Activated naive CD8-positive, alpha-beta T cell treated with anti-CD3 and anti-CD28 coated beads, Interleukin-2, amount 50 U/mL, for 24 hours (primary cell): ENCODE measurements at regions not wholly inside any gene's neighbourhood (a gene's known extent, or its start where the extent isn't known, plus 50 kb on each side); places are given as distances from the start of the nearest gene placed in this dataset.

Experiments
- ATAC-seq: fragments of 150-1000 bp; cut with Tn5 transposase; one replicate; pipeline ENCODE4 v1.10.0; 2021
- DNase-seq: peaks from one replicate; pipeline ENCODE4 v3.0.0; 2021
- H3K27ac Mint-ChIP-seq: one replicate; pipeline ENCODE4 v1.8.0; 2021; ENCODE audit warnings: mild to moderate bottlenecking, mixed read lengths
- H3K27me3 Mint-ChIP-seq: one replicate; pipeline ENCODE4 v1.8.0; 2021; ENCODE audit warnings: mixed read lengths
- H3K36me3 Mint-ChIP-seq: one replicate; pipeline ENCODE4 v1.8.0; 2021; ENCODE audit warnings: low read depth, mixed read lengths
- H3K4me1 Mint-ChIP-seq: one replicate; pipeline ENCODE4 v1.8.0; 2021; ENCODE audit warnings: mixed read lengths
- H3K4me3 Mint-ChIP-seq: one replicate; pipeline ENCODE4 v1.8.0; 2021; ENCODE audit warnings: mild to moderate bottlenecking, moderate library complexity, mixed read lengths
- H3K9me3 Mint-ChIP-seq: one replicate; pipeline ENCODE4 v1.8.0; 2021; ENCODE audit warnings: mixed read lengths

DNA sequence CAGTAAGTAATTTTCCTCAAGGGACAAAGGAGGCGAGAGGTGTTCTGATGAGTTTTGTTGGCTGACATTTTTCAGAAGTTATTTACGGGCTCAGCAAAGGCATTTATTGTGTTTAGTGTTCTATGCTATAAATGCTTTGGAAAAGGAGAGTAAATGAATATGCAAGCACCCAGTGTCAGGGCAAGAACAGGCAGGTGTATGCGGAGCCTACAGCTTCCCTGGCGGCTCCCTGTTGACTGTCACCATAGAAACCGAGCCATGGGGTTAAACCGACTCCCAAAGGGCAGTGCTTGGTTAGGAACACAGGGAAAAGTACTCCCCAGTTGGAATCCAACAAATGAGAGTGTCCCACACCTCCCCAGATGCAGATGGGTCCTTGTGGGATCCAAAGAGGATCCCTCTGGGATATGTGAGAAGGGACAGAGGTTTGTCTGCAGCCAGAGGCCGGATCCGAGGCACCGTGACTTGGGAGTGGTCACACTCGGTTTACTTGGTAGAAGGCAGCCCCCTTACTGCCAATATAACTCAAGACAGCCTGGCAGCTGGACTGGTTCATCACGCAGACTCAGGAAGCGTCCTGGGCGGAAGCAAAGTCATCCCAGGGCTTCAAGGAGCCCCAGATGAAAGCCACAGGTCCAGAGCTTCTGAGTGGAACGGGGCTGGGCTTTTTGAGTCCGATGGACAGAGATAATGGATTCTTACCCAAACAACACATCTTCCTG, 329.7 kb downstream of the CTTN start:
- no peak for DNase-seq
- H3K4me3 Mint-ChIP-seq = no peak overlapping the region

DNA sequence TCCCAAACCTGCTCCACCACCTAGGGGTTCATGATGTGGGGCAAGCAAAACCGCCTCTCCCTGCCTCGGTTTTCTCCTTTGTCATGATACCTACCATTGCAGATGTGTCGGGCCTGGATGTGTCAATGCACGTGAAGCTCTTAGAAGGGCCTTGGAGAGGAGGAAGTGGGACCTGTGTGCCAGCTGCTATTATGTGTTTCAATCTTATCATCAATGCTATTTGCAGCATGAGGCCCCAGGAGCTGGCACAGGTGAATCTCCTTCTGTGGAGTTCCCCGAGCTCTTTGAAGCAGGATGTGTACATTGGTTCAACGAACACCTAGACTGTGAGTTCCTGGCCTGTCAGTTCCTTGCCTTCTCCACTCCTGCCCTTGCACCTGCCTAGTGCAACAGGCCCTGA, 331.6 kb downstream of the CTTN start:
- ATAC-seq (no peak), DNase-seq (no peak)
- no peak overlapping the region for H3K4me3 Mint-ChIP-seq
- H3K36me3 Mint-ChIP-seq = no peaks in the 10 kb centered on the region
- H3K27me3 Mint-ChIP-seq = peaks cover 2% of the 10 kb centered on the region
- no peaks in the 10 kb centered on the region for H3K9me3 Mint-ChIP-seq
- H3K4me1 Mint-ChIP-seq = no peaks in the 10 kb centered on the region
- no peak overlapping the region for H3K27ac Mint-ChIP-seq

More for the DNA sequence above, 329.7 kb downstream of the CTTN start:
- Mint-ChIP-seq H3K27ac (no peak overlapping the region), H3K27me3 (peaks cover 2% of the 10 kb centered on the region), H3K9me3 (no peaks in the 10 kb centered on the region), H3K4me1 (no peaks in the 10 kb centered on the region), H3K36me3 (no peaks in the 10 kb centered on the region)
- no peak for ATAC-seq

DNA sequence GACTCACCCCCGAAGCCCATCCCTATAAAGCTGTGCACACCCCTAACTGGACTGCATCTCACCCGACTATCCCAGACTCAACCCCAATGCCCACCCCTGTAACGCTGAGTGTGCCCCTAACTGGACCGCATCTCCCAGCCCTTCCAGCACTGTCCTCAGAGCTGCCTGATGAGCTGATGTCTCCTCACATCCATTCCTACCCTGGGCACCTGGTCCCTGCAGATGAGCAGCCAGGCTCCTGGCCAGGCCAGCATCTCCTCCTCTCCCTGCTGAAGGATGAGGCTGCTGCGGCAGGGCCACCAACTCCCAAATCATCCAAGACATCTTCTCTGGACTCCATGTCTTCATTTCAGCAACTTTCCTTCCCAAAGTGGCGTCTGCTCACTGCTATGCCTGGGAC, 332.1 kb downstream of the CTTN start:
- no peaks in the 10 kb centered on the region for H3K9me3 Mint-ChIP-seq
- no peaks in the 10 kb centered on the region for H3K4me1 Mint-ChIP-seq
- no peak overlapping the region for H3K4me3 Mint-ChIP-seq
- no peaks in the 10 kb centered on the region for H3K36me3 Mint-ChIP-seq
- H3K27ac Mint-ChIP-seq = no peak overlapping the region
- DNase-seq (no peak), ATAC-seq (no peak)
- peaks cover 2% of the 10 kb centered on the region for H3K27me3 Mint-ChIP-seq

- Mint-ChIP-seq H3K27ac (no peak overlapping the region), H3K4me3 (no peak overlapping the region)
- no peak for ATAC-seq
These were observed 333.1 kb downstream of the CTTN start for GRCh38 chr11:70731271-70732022.

DNA sequence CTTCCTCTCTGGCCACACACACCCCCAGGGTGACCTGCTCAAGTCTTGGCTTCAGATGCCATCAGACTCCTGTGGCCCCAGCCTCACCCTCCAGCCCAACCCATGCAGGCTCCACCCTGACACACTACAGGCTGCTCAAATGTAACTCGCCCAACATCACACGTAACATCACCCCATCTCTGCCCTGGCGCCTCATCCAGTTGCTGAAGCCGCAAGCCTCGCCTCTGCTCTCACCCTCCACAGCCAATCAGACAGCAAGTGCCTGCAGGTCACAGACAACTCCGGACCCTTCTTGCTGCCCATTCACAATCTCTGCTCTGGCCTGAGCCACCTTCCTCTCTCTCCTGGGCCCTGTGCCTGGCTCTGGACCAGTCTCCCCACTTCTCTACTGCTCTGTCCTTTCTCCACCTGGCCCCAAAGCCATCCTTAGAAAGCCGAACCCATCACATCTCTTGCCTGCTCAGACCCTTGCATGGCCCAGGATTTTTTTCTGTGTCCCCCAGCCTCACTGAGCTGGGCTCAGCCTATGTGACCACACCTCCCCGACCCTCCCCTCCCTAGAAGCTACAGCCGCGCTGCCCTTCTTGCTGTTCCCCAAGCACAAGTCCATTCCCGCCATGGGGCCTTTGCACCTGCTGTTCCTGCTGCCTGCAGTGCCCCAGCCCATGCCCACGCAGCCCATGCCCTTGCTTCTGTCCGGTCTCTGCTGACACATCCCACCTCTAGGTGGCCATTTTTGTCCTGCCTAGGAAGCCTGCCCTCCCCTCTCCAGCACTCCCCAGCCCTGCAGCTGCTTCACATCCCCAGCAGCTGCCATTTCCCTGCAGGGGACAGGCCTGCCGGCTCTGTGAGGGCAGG, 333.9 kb downstream of the CTTN start:
- no peaks in the 10 kb centered on the region for H3K4me1 Mint-ChIP-seq
- DNase-seq (no peak), ATAC-seq (no peak)
- peaks cover 2% of the 10 kb centered on the region for H3K27me3 Mint-ChIP-seq
- no peaks in the 10 kb centered on the region for H3K9me3 Mint-ChIP-seq
- H3K36me3 Mint-ChIP-seq = no peaks in the 10 kb centered on the region
- no peak overlapping the region for H3K4me3 Mint-ChIP-seq
- no peak overlapping the region for H3K27ac Mint-ChIP-seq

More at GRCh38 chr11:70731271-70732022, 333.1 kb downstream of the CTTN start:
- Mint-ChIP-seq H3K9me3 (no peaks in the 10 kb centered on the region), H3K4me1 (no peaks in the 10 kb centered on the region), H3K27me3 (peaks cover 2% of the 10 kb centered on the region), H3K36me3 (no peaks in the 10 kb centered on the region)
- no peak for DNase-seq

DNA sequence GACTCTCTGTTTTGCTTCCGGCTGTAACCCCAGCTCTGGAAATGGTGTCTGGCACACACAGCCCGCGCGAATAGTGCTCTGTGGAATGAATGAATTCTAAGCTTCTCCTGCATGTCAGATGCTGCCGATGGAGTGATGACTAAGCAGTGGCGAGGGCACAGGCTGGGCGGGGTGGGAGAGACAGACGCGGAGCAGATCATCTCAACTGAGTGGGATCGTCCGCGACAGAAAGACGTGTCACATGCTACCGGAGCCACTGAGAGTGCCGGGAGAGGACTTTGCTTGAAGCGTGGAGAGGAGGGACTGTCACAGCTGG, 334.5 kb downstream of the CTTN start:
- ATAC-seq = no peak
- H3K27ac Mint-ChIP-seq = no peak overlapping the region

DNA sequence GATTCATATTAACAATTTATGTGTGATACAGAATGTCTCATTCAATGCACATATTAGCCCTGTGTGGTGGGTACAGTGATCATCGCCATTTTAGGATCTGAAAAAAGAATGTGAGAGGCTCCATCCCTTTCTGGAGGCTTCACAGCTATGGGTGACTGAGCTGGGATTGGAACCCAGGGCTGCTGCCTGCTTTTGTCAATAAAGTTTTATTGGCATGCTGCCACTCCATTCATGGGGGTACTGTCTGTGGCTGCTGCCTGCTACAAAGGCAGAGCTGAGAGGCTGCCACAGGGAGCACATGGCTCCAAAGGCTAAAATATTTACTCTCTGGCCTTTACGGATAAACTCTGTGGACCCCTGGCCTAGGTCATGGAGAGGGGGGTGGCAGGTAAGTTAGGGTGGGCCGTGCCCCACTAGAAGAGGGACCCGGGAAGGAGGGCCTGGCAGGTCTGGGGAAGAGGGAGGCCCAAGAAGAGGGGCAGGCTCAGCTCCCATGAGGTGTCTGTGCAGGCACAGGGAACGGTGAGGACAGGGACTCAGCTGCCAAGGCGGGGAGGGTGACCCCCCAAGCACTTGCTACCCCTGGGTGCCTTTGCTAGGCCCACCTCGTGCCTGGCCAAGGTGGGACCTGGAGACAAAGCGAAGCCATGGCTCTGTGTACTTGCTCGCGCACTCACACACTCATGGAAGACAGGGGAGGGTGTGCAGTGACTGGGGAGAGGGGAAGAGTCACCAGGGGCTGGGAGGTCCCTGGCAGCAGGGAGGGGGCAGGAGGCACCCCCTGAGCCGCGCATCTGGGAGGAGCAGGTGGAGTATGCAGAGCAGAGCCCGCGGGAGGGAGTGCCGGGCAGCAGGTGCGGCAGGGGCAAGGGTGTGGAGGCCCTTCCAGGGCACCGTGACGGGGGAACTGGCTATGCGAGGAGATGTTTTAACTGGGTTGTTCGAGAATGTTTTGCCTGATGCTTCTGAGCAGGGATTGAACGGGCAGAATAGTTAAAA, 335.3 kb downstream of the CTTN start:
- no peaks in the 10 kb centered on the region for H3K4me1 Mint-ChIP-seq
- no peak for ATAC-seq
- H3K4me3 Mint-ChIP-seq = no peak overlapping the region
- DNase-seq = no peak
- no peaks in the 10 kb centered on the region for H3K36me3 Mint-ChIP-seq
- H3K27ac Mint-ChIP-seq = no peak overlapping the region
- H3K9me3 Mint-ChIP-seq = no peaks in the 10 kb centered on the region
- H3K27me3 Mint-ChIP-seq = peaks cover 2% of the 10 kb centered on the region

More for the DNA sequence above, 334.5 kb downstream of the CTTN start:
- Mint-ChIP-seq H3K9me3 (no peaks in the 10 kb centered on the region), H3K4me3 (no peak overlapping the region), H3K4me1 (no peaks in the 10 kb centered on the region), H3K36me3 (no peaks in the 10 kb centered on the region), H3K27me3 (peaks cover 2% of the 10 kb centered on the region)
- DNase-seq = no peak

- H3K4me1 Mint-ChIP-seq = no peaks in the 10 kb centered on the region
- no peaks in the 10 kb centered on the region for H3K36me3 Mint-ChIP-seq
- H3K27me3 Mint-ChIP-seq = peaks cover 2% of the 10 kb centered on the region
- no peak for ATAC-seq
- no peak for DNase-seq
- no peak overlapping the region for H3K4me3 Mint-ChIP-seq
- no peak overlapping the region for H3K27ac Mint-ChIP-seq
- no peaks in the 10 kb centered on the region for H3K9me3 Mint-ChIP-seq
These were observed 336.1 kb downstream of the CTTN start for GRCh38 chr11:70734379-70734778.

- no peaks in the 10 kb centered on the region for H3K4me1 Mint-ChIP-seq
- H3K27ac Mint-ChIP-seq = no peak overlapping the region
- no peak for ATAC-seq
- no peaks in the 10 kb centered on the region for H3K9me3 Mint-ChIP-seq
- no peak overlapping the region for H3K4me3 Mint-ChIP-seq
- peaks cover 2% of the 10 kb centered on the region for H3K27me3 Mint-ChIP-seq
- no peaks in the 10 kb centered on the region for H3K36me3 Mint-ChIP-seq
- DNase-seq = no peak
These were observed 336.6 kb downstream of the CTTN start for GRCh38 chr11:70734911-70735310.

- peaks cover 2% of the 10 kb centered on the region for H3K27me3 Mint-ChIP-seq
- H3K27ac Mint-ChIP-seq = no peak overlapping the region
- no peaks in the 10 kb centered on the region for H3K36me3 Mint-ChIP-seq
- no peaks in the 10 kb centered on the region for H3K9me3 Mint-ChIP-seq
- ATAC-seq (no peak), DNase-seq (no peak)
- no peak overlapping the region for H3K4me3 Mint-ChIP-seq
- H3K4me1 Mint-ChIP-seq = no peaks in the 10 kb centered on the region
These were observed 337.6 kb downstream of the CTTN start for GRCh38 chr11:70735976-70736375.

DNA sequence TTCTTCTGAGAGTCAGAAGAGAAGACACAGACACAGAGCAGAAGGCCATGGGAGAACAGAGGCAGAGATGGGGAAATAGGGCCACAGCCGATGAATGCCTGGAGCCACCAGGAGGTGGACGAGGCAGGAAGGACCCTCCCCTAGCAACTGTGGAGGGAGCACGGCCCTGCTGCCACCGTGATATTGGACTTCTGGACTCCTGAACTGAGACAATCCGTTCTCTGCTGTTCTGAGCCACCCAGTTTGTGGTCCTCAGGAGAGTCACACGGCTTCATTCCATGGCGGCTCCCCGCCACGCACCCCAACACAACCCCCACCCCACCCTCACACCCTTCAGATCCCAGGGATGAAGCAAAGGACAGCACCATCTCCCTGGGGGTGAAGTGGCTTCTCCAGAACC, 338.1 kb downstream of the CTTN start:
- H3K9me3 Mint-ChIP-seq = no peaks in the 10 kb centered on the region
- no peak overlapping the region for H3K27ac Mint-ChIP-seq
- H3K27me3 Mint-ChIP-seq = peaks cover 2% of the 10 kb centered on the region
- H3K4me3 Mint-ChIP-seq = no peak overlapping the region
- no peaks in the 10 kb centered on the region for H3K36me3 Mint-ChIP-seq
- DNase-seq (no peak), ATAC-seq (no peak)
- H3K4me1 Mint-ChIP-seq = no peaks in the 10 kb centered on the region

DNA sequence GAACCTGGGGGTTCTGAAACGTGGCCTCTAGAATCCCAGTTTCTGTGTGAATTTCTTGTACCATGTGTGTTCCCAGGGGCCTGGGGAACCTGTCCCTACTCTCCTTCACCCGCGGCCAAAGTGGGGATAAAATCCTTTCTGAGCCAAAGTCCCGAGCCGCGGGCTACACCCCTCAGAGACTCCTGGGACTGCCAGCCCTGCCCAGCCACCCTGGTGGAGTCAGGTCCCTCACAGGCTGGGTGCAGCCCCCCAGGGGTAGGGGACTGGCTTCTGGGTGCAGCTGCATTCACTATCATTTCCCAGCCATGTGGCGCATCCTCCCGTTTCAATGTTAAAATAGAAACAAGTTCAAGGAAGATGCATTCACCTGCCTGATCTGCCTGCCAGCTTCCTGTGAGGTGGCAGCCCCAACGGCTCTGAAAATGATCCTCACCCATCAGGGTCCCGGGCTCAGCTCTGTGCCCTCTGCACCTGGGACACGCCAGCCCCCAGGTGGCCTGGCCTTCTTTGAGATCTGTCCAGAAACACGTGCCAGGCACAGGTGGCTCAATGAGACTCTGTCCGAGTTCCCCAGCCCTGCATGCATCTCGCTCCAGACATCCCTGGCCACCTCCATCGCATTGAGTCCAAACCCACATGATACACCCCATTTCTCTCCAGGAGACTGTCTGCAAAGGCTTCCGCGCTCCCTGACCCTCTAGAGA, 338.8 kb downstream of the CTTN start:
- Mint-ChIP-seq H3K9me3 (no peaks in the 10 kb centered on the region), H3K4me3 (no peak overlapping the region), H3K36me3 (no peaks in the 10 kb centered on the region), H3K4me1 (no peaks in the 10 kb centered on the region), H3K27ac (no peak overlapping the region), H3K27me3 (no peaks in the 10 kb centered on the region)
- DNase-seq (no peak), ATAC-seq (no peak)

GRCh38 chr11:70737816-70738630, 339.7 kb downstream of the CTTN start:
- ATAC-seq (no peak), DNase-seq (no peak)
- no peaks in the 10 kb centered on the region for H3K4me1 Mint-ChIP-seq
- H3K27me3 Mint-ChIP-seq = peaks cover 2% of the 10 kb centered on the region
- H3K36me3 Mint-ChIP-seq = no peaks in the 10 kb centered on the region
- no peak overlapping the region for H3K27ac Mint-ChIP-seq
- H3K9me3 Mint-ChIP-seq = no peaks in the 10 kb centered on the region
- no peak overlapping the region for H3K4me3 Mint-ChIP-seq
